Frontal cortex (tissue), 3 donors: ENCODE measurements at regions not wholly inside any gene's neighbourhood (a gene's known extent, or its start where the extent isn't known, plus 50 kb on each side); places are given as distances from the start of the nearest gene placed in this dataset.

Source experiments
- DNase-seq, 2 donors: peaks; one replicate each; pipeline ENCODE4 v3.0.0; 2012; ENCODE audit warnings: low spot score in 2 of 2
- FAIRE-seq: peaks from 2 replicates; lab custom pipeline; 2012; peaks lifted over from hg19 to GRCh38; lab: Jason Lieb, UNC
- donor health status: control.
- donor health status: control.
- donor health status: control.

DNA sequence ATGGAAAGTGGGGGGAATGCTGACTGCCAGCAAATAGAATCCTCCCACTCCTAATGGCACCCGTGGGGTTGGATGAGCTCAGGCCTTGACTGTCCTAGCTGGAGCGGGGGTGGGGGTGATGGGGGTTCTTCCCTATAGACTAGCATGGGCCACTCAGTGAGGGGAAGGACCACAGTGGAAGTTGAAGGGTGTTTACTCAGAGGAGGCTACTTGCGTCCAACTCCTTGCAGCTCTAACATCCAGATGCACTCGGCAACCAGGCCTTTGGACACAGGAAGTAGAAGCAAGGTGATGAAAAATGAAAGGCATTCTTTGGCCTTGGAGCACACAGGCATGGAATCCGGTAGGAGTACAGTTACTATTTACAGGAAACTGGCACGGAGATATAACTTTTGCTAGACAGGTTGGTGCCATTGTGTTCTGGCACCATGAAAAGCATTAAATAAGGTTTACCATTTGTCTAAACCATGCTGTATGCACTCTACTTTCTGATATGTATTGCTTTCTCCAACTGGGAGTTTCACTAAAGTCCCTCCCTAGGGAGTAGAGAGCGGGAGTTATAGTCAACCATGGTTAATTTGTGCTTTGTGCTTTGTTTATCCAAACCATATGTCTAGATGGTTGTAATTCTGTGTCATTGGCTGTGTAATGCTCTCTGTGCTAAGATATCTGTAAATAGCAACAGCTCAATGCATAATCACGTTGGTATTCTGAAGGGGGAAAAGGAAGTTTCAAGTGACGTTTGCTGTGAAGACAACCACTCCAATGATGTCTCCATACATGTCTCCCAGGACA is 125.3 kb downstream of the TSHZ3 start:
- DNase-seq (no peak), FAIRE-seq (no peak)

DNA sequence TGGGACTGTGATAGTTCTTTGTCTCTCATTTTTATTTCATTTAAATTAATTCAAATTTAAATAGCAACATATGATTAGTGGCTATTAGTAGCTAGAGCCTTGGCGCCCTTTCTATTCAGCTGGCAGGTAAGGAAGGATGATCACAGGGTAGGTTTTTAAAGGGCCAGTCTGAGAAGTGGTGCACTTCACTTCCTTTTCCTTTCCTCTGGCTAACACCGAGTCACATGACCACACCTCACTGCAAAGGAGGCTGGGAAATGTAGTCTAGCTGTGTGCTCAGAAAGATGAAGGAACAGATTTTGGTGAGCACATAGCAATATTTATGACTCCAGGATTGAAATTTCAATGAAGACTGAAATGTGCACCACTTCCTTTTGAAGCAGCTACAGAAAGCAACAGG is 128.7 kb downstream of the TSHZ3 start:
- FAIRE-seq, result no peak
- DNase-seq, result no peak

DNA sequence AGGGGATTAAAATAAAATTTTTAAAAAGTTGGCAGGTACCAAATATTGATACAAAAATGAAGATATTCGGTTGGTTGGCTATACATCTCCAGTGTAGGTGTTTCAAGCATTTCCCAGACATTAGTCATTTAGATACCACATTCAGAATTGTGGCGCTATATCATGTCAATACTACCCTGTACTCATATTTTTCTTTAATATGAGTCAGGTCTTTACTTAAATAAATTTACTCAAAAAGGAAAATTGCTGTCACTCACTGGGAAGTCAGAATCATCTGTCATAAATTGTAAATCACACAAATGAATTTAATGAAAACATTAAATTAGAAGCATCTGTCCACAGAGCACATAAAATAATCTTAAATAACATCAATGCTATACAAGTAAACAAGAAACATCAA is 134.2 kb downstream of the TSHZ3 start:
- DNase-seq (no peak), FAIRE-seq (no peak)

DNA sequence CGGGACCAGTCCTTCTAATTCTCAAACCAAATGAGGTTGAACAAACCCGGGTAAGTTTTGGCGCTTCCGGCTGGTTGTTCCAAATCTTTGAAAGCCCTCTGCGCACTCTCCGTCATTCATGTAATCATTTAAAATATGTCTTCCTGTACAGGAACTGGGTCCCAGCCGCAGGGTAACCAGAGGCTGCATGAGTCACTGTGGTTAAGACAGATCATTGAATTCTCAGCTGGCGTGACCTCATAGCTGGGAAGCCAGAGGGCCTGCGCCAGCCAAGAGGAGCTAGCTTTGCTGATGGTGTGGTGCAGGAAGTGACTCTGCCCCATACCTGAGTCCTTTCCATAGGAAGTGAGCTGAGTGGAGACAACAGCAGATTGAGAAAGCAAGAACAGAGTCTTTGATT is 135.2 kb downstream of the TSHZ3 start:
- no peak for FAIRE-seq
- DNase-seq, result no peak

DNA sequence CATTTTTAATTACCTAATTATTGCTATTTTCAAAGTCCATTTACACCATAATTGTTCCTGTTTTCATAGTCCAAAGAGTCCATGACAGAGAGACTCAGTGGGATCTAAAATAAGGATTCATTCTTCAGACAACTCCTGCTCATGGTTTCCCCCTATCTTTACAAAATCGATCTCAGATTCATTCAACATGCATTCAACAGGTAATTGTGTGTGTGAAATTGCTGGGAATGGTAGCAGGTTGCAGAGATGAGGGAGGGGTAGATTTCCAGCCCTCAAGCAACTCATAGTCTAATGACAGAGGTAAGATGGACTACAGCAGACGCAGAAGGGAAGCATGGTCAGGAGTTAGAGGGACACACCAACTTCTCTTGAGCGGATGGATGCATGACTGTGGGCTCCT is 138.1 kb downstream of the TSHZ3 start:
- FAIRE-seq (no peak), DNase-seq (no peak)

DNA sequence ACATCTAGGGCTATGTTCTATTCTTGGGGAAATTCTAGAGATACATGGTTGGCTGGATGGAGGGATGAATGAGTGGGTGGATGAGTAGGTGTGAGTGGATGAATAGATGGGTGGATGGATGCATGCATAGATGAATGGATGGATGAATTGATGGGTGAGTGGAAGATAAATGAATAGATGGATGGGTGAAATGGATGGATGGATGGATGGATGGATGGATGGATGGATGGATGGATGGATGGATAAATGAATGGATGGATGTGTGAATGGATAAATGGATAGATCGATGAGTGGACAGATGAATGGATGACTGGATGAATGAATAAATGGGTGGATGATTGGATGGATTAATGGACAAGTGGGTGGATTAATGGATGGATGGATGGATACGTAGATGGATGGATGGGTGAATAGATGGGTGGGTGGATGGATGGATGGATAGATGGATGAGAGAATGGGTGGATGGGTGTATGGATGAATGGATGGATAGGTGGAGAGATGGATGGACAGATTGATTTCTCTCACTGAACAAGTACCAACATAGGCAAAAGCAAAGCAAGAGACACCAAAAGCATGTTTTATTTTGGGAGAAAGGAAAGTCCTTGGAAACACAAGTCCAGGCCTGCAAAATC is 143.2 kb downstream of the TSHZ3 start:
- DNase-seq (no peak), FAIRE-seq (no peak)

DNA sequence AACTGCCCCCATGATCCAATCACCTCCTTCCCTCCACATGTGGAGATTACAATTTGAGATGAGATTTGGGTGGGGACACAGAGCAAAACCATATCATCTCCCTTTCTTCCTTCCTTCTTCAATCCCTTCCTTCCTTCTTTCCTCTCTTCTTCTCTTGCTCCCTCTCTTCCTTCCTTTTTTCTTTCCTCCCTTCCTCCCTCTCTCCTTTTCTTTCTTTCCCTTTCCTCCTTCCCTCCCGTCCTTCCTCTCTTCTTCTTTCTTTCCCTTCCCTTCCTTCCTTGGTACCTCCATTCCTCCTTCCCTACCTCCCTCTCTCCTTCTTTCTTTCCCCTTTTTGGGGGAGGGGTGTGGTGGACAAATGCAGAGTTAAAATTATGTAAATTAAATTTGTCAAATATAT is 145.1 kb downstream of the TSHZ3 start:
- FAIRE-seq (no peak), DNase-seq (no peak)

DNA sequence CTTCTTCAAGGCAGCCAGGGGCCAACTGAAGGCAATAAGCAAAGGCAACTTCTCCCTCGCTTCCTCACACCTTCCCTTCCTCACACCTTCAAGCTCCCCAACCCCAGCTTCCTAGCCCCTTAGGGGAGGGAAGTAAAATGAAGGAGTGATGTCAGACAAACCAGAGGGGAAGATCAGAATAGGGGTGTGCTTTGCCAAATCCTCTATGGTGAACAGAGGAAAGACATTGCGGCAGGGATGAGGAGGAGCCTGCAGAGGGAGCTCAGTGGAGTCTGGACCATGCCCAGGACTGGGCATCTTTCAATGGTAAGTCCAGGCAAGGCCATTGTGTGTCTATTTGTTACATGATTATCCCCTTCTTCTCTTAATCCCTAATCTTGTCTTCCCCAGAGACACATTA is 164.0 kb downstream of the TSHZ3 start:
- no peak for DNase-seq
- FAIRE-seq, result no peak

DNA sequence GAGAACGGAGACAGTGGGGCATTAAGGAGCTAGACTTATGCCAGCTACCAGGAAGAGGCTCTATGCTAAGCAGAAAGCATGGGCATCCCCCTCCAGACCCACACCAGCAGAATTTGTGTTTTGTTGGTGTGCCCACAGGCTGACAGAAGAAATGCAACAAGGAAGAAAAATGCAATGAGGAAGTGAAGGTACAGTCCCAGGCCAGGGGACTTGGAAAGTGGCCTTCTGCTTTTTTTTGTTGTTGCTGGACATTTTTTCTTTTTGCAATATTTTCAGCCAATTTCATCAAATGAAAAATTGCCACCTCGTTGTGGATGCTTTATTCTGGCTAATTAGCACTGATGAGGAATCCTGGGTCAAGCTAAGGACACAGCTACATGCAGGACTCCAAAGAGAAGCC is 167.7 kb downstream of the TSHZ3 start:
- no peak for DNase-seq
- FAIRE-seq, result no peak

DNA sequence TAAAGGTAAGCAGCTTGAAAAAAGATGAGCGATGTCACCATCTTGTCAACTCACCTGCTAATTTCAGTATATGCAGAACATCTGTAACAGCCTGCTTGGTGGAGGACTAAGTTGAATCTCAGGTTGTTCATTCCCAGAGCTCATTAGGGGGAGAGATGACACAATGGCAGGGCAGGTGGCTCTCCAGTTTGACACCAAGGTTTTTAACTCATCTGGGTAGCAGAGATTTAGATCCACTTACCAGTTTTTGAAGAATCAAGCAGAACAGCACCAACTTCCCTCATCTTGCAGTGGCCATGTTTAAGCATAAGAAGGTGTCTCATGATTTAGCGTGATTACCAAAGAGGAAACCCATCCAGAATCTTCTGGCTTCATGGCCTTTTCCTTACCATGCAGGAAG is 168.3 kb downstream of the TSHZ3 start:
- no peak for FAIRE-seq

DNA sequence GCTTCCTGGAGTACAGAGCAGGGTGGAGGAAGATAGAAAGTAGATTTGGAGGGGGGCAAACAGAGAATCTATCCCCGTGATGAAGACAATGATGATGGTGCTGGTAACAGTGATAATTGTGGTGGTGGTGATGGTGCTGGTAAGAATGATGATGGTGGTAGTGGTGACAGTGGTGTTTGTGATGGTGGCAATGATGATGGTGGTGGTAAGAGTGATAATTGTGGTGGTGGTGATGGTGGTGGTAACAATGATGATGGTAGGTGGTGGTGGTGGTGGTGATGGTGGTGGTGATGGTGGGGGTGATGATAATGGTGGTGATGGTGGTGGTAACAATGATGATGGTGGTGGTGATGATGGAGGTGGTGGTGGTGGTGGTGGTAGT is 169.8 kb downstream of the TSHZ3 start:
- no peak for FAIRE-seq
- DNase-seq, result no peak

More for the DNA sequence above, 168.3 kb downstream of the TSHZ3 start:
- no peak for DNase-seq

DNA sequence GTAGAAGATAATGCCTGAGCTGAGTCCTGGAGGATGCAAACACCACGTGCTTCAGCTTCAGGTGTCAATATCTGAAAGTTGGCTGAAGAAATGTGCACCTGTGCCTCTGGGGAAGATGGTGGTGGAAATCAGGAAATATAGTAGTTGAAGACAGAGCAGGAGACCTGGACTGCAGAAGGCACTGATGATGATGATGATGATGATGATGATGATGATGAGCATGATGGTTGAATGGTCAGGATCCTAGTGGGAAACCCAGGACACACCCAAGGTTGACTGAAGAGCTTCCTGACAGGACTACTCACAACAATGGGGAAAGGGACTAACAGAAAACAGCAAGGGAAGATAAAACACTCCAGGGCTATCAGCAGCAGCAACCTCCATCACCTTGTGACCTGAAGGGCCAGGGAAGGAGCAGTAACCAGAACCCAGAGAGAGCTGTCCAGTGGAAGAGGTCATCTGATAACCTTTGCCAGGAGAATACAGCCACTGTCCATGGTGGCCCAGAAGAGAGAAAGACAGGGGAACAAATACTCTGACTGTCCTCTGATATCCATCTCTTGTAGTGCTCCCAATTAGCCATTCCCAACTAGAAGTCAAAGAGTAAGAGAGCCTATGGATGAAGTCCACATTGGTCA is 170.3 kb downstream of the TSHZ3 start:
- DNase-seq (no peak), FAIRE-seq (no peak)

DNA sequence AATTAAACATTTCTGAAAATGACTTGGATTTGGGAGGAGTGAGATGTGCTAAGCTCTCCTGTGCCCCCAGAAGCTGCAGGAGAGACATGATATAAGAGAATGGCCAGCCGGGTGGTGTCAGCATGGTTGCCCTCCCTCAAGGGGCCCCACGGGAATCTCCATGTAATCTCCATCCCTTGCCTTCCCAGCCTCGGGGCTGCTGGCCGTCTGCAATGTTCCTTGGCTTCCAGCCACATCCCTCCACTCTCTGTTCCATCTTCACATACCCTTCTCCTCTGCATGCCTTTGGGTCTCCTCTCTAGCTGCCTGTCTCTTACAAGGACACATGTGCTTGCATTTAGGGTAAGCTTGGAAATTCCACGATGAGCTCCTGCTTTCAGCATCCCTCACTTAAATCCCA is 172.0 kb downstream of the TSHZ3 start:
- no peak for DNase-seq
- FAIRE-seq, result no peak

DNA sequence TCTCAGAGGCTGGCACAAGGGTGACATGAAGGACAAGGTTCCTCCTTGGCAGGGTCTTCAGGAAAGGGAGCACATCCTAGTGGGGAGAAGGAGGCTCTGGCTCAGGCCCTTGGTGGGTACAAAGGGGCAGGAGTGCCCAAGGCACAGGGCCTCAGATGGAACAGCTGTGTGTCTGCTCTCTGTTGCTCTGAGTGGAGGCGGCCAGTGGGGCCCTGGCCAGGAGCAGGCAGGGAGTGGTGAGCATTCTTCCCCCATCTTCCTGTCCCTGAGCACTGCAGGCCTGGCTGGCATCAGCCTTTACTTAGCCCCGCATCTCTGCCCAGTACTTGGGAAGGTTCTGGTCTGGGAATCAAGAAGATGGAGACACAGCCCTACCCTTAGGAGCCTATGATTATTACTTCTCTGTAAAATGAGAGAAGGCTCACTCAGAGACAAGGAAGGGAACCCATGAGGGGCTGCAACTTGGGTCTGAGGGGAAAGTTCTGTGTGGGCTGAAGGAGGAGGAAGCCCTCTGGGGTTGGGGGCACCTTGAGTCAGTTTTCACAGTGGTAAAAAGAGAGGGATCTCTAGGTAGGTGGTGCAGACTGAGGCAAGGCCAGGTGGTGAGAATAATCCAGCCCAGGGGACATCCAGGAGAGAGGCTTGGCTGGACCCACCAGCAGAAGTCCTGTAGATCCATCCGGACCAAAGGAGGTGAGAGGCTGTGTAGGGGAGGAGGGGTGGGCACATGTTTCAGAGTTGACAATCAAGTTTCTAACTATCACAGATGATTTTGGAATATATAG is 173.5 kb downstream of the TSHZ3 start:
- FAIRE-seq (no peak), DNase-seq (no peak)

DNA sequence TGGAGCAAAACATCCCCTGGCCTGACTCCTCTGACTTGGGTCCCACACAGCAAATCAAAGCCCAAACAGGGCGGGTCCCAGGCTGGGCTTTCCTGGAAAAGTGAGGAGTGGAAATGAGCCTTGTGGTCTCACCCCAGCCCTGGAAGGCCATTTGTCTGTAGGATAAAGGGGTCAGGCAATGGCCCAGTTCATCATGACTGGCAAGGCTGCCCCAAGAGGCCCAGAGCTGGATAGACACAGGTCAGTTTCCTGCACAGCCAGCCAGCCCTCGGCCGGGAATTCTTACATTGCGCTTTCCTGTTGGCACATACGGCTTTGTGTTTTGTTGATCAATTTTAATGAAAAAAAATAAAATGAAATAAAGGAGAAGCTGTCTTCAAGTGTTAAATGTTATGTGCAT is 174.3 kb downstream of the TSHZ3 start:
- no peak for DNase-seq
- no peak for FAIRE-seq

DNA sequence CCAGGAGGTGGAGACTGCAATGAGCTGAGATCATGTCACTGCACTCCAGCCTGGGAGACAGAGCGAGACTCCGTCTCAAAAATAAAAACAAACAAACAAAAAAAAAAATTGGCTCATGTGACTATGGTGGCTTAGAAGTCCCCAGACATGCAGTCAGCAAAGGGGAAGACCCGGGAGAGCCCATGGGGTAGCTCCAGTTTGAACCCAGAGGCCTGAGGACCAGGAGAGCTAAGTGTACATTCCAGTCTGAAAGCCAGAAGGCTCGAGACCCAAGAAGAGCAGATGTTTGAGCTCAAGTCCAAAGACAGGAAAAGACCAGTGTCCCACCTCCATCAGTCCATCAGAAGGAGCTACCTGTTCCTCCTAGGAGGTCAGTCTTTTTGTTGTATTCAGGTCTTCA is 175.2 kb downstream of the TSHZ3 start:
- DNase-seq (no peak), FAIRE-seq (no peak)

DNA sequence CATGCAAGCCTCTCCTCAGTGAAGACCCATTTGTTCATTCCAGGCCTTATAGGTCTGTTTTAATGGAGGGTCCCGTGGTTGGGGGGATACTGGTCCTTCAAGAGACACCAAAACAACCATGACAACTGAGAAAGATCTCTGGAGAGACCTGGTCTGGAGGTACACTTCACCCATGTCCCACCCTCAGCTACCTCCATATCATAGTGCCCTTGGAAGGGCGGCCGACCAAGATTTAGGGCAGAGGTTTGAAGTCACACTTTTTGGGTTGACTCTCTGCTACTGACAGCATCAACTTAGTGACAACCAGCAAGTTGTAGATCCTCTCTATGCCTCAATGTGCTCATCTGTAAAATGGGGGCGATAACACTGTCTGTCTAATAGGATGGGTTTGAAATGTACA is 177.3 kb downstream of the TSHZ3 start:
- DNase-seq, result no peak
- FAIRE-seq, result no peak

DNA sequence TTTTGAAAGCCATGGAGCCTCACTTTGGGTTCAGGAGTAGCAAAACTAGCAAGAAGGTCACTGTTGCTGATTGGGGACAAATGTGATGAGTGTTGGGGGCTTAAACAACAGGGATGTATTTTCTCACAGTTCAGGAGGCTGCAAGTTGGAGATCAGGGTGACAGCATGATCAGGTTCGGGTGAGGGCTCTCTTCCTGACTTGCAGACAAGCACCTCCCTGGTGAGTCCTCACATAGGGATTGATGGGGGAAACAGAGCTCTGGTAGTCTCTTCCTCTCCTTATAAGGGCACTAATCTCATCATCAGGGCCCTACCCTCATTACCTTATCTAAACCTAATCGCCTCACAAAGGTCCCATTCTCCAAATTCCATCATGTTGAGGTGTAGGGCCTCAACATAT is 179.2 kb downstream of the TSHZ3 start:
- FAIRE-seq, result no peak
- no peak for DNase-seq

DNA sequence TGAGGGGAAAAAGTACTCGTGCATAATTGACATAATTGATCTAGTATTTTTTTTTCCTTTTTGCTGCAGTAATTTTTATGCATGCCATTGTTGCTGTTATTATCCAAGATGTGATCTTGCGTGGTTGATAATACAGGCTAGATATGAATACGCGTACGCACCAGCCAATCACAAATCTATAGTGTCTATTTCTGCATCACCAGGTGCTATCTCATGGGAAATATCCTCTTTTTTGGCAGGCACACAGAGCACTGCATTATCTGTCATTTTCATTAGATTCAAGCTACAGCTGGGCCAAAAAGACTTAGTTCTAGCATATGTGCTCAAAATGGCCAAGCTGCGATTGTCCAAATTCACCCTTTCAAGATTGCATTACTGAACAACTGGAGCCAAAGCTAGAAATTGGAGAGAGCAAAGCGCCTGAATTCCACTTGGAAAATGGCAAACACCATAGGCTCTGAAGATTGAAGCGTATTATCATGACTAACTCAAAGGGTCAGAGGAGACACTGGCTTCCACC is 181.1 kb downstream of the TSHZ3 start:
- FAIRE-seq, result no peak

DNA sequence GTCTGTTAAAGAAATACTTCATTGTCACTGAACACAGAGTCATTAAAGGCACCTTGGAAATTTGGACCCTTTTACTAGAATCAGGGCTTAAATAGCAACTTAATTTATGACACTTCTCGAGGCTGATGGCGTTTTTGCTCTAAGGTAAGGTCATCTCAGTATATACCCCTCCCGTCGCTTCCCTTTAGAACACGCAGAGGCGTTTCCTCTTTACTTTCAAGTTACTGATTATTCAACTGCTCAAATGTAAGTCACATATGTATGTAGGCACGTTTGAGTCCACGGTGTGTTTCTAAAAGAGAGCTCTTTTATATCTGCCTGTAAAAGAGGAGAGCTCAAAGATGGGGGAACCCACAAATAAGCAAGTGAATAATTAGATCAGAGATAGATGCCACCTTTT is 181.5 kb downstream of the TSHZ3 start:
- DNase-seq (no peak), FAIRE-seq (no peak)

More for the DNA sequence above, 181.1 kb downstream of the TSHZ3 start:
- DNase-seq, result no peak
